ENCODE measurements at regions not wholly inside any gene's neighbourhood (a gene's known extent, or its start where the extent isn't known, plus 50 kb on each side); places are given as distances from the start of the nearest gene placed in this dataset.

- no peak for DNase-seq (ENCODE audit: low read depth)
Measured at GRCh38 chr2:219998107-219998506, 370.7 kb downstream of the SLC4A3 start.

GRCh38 chr2:219998714-219999227 is 371.3 kb downstream of the SLC4A3 start:
- no peak for DNase-seq (ENCODE audit: low read depth)

GRCh38 chr2:220000080-220000479 is 372.6 kb downstream of the SLC4A3 start:
- no peak for DNase-seq (ENCODE audit: low read depth)

- DNase-seq (ENCODE audit: low read depth): no peak
Measured at GRCh38 chr2:220000586-220000985, 373.2 kb downstream of the SLC4A3 start.

GRCh38 chr2:220001751-220002150 is 374.3 kb downstream of the SLC4A3 start:
- DNase-seq (ENCODE audit: low read depth): no peak

GRCh38 chr2:220002251-220002650 is 374.8 kb downstream of the SLC4A3 start:
- no peak for DNase-seq (ENCODE audit: low read depth)

GRCh38 chr2:220002699-220003098 is 375.3 kb downstream of the SLC4A3 start:
- no peak for DNase-seq (ENCODE audit: low read depth)

GRCh38 chr2:220005362-220005761 is 377.9 kb downstream of the SLC4A3 start:
- DNase-seq (ENCODE audit: low read depth): no peak

GRCh38 chr2:220006152-220006621 is 378.8 kb downstream of the SLC4A3 start:
- DNase-seq (ENCODE audit: low read depth): no peak

- no peak for DNase-seq (ENCODE audit: low read depth)
Measured at GRCh38 chr2:220011859-220012258, 384.4 kb downstream of the SLC4A3 start.

GRCh38 chr2:220014961-220015360 is 387.5 kb downstream of the SLC4A3 start:
- no peak for DNase-seq (ENCODE audit: low read depth)

GRCh38 chr2:220015576-220015975 is 388.1 kb downstream of the SLC4A3 start:
- no peak for DNase-seq (ENCODE audit: low read depth)

GRCh38 chr2:220025207-220025606 is 397.8 kb downstream of the SLC4A3 start:
- no peak for DNase-seq (ENCODE audit: low read depth)

- no peak for DNase-seq (ENCODE audit: low read depth)
Measured at GRCh38 chr2:220029013-220029412, 401.6 kb downstream of the SLC4A3 start.

GRCh38 chr2:220033546-220033945 is 406.1 kb downstream of the SLC4A3 start:
- no peak for DNase-seq (ENCODE audit: low read depth)

- DNase-seq (ENCODE audit: low read depth): no peak
Measured at GRCh38 chr2:220034426-220035130, 407.1 kb downstream of the SLC4A3 start.

GRCh38 chr2:220036431-220036830 is 409.0 kb downstream of the SLC4A3 start:
- DNase-seq (ENCODE audit: low read depth): no peak

GRCh38 chr2:220040346-220040745 is 412.9 kb downstream of the SLC4A3 start:
- no peak for DNase-seq (ENCODE audit: low read depth)

- no peak for DNase-seq (ENCODE audit: low read depth)
Measured at GRCh38 chr2:220041447-220041846, 414.0 kb downstream of the SLC4A3 start.

GRCh38 chr2:220043155-220043989 is 415.9 kb downstream of the SLC4A3 start:
- no peak for DNase-seq (ENCODE audit: low read depth)

- no peak for DNase-seq (ENCODE audit: low read depth)
Measured at GRCh38 chr2:220043990-220044335, 416.5 kb downstream of the SLC4A3 start.

GRCh38 chr2:220044383-220044782 is 417.0 kb downstream of the SLC4A3 start:
- no peak for DNase-seq (ENCODE audit: low read depth)

- no peak for DNase-seq (ENCODE audit: low read depth)
Measured at GRCh38 chr2:220046507-220046906, 419.1 kb downstream of the SLC4A3 start.

Data from non-pigmented ciliary epithelial cell (primary cell).